NB4 (cell line): ENCODE measurements at regions not wholly inside any gene's neighbourhood (a gene's known extent, or its start where the extent isn't known, plus 50 kb on each side); places are given as distances from the start of the nearest gene placed in this dataset.

Source experiments
- CTCF ChIP-seq: IDR thresholded peaks from one replicate; pipeline ENCODE4 v1.5.1; 2012; ENCODE audit warnings: low read depth, low read length
- MYC ChIP-seq: IDR thresholded peaks from 2 replicates; pipeline ENCODE4 v1.6.1; 2011; ENCODE audit warnings: low read depth, low read length
- POLR2A ChIP-seq: IDR thresholded peaks from 2 replicates; pipeline ENCODE4 v1.6.1; 2011; ENCODE audit warnings: mild to moderate bottlenecking; ENCODE audit not compliant: insufficient read length; ENCODE audit errors: extremely low read depth
- TF ChIP-seq, protein P1 (sequence below): IDR thresholded peaks from 2 replicates; pipeline ENCODE4 v1.6.1; 2011; ENCODE audit warnings: low read depth, low read length

- no peak for TF ChIP-seq POLR2A
- TF ChIP-seq CTCF, result no peak
- TF ChIP-seq, protein P1, sequence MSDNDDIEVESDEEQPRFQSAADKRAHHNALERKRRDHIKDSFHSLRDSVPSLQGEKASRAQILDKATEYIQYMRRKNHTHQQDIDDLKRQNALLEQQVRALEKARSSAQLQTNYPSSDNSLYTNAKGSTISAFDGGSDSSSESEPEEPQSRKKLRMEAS, result no peak
- TF ChIP-seq MYC, result no peak
These were observed 394.9 kb upstream of the PABPC5 start for GRCh38 chrX:91039777-91040176.
